ENCODE measurements at regions not wholly inside any gene's neighbourhood (a gene's known extent, or its start where the extent isn't known, plus 50 kb on each side); places are given as distances from the start of the nearest gene placed in this dataset.

- H3K27me3 ChIP-seq, result peaks cover 0 to 15% (median 0%) of the 10 kb centered on the region in 4 donors
- no peaks in the 10 kb centered on the region for H3K36me3 ChIP-seq
- H3K27ac ChIP-seq, result no peak overlapping the region
- H3K4me3 ChIP-seq, result no peak overlapping the region
- 70 to 77% methylated on average over 7 of the region's 7 CpGs for WGBS, 2 donors
- H3K9me3 ChIP-seq, result no peaks in the 10 kb centered on the region
- DNase-seq, result no peak
- intact Hi-C loops (cut with DNase I), result no loop called here
- no peaks in the 10 kb centered on the region for H3K4me1 ChIP-seq
- TF ChIP-seq CTCF (IDR thresholded peaks at IDR 0.05), result no peak
- TF ChIP-seq POLR2A (IDR thresholded peaks at IDR 0.05), result no peak
These were observed 139.6 kb downstream of the MTX3 start for GRCh38 chr5:79851391-79851863.

GRCh38 chr5:79850941-79851340, 140.1 kb downstream of the MTX3 start:
- Histone ChIP-seq H3K4me1 (no peaks in the 10 kb centered on the region), H3K27me3 (peaks cover 0 to 15% (median 0%) of the 10 kb centered on the region in 4 donors), H3K9me3 (no peaks in the 10 kb centered on the region), H3K27ac (no peak overlapping the region), H3K36me3 (no peaks in the 10 kb centered on the region), H3K4me3 (no peak overlapping the region)
- 71 to 84% methylated on average over 4 to 5 of the region's 5 CpGs for WGBS, 2 donors
- TF ChIP-seq POLR2A (IDR thresholded peaks at IDR 0.05) (no peak), CTCF (IDR thresholded peaks at IDR 0.05) (no peak)
- intact Hi-C loops (cut with DNase I), result no loop called here
- DNase-seq, result no peak

GRCh38 chr5:79850316-79850822, 140.7 kb downstream of the MTX3 start:
- H3K4me3 ChIP-seq, result no peak overlapping the region
- H3K9me3 ChIP-seq, result no peaks in the 10 kb centered on the region
- no peak for TF ChIP-seq CTCF (IDR thresholded peaks at IDR 0.05)
- no peak for TF ChIP-seq POLR2A (IDR thresholded peaks at IDR 0.05)
- H3K36me3 ChIP-seq, result no peaks in the 10 kb centered on the region
- intact Hi-C loops (cut with DNase I), result no loop called here
- peaks cover 0 to 15% (median 0%) of the 10 kb centered on the region in 4 donors for H3K27me3 ChIP-seq
- DNase-seq, result no peak
- no peak overlapping the region for H3K27ac ChIP-seq
- no peaks in the 10 kb centered on the region for H3K4me1 ChIP-seq
- 57 to 94% methylated on average over 8 to 9 of the region's 10 CpGs for WGBS, 2 donors

- Histone ChIP-seq H3K4me1 (no peaks in the 10 kb centered on the region), H3K27ac (no peak overlapping the region), H3K27me3 (peaks cover 0 to 15% (median 0%) of the 10 kb centered on the region in 4 donors), H3K9me3 (no peaks in the 10 kb centered on the region), H3K4me3 (no peak overlapping the region), H3K36me3 (no peaks in the 10 kb centered on the region)
- no peak for TF ChIP-seq CTCF (IDR thresholded peaks at IDR 0.05)
- TF ChIP-seq POLR2A (IDR thresholded peaks at IDR 0.05), result no peak
- DNase-seq, result no peak
- WGBS, 2 donors, result 86 to 91% methylated on average over 10 to 15 of the region's 16 CpGs
- intact Hi-C loops (cut with DNase I), result no loop called here
These were observed 141.4 kb downstream of the MTX3 start for GRCh38 chr5:79849486-79850315.

Small RNA genes lying in the stretch of these regions (small RNA-seq; reads per million reads assigned to genes)
- 0 reads per million in 4 donors for gene AC008496.1

Data from esophagus squamous epithelium (tissue), 5 donors.